ENCODE measurements at regions not wholly inside any gene's neighbourhood (a gene's known extent, or its start where the extent isn't known, plus 50 kb on each side); places are given as distances from the start of the nearest gene placed in this dataset.
"Not testable (repeated sequence)": the region's sequence is repeated elsewhere in the genome, so short reads cannot be mapped to it uniquely, and the experiment has no call there.

GRCh38 chr12:31896514-31897039 is 62.6 kb upstream of the RESF1 start:
- Histone ChIP-seq H3K27me3 (ENCODE audit: insufficient read depth, low read depth, severe bottlenecking) (no peaks in the 10 kb centered on the region), H3K36me3 (no peaks in the 10 kb centered on the region), H3K9me3 (ENCODE audit: severe bottlenecking) (no peaks in the 10 kb centered on the region), H3K4me3 (ENCODE audit: low read depth, low read length) (no peak overlapping the region), H3K27ac (no peak overlapping the region)
- TF ChIP-seq CTCF (IDR thresholded peaks at IDR 0.05; ENCODE audit: low read depth, low read length) = no peak
- DNase-seq = no peak

GRCh38 chr12:31895449-31896150 is 63.6 kb upstream of the RESF1 start:
- no peaks in the 10 kb centered on the region for H3K9me3 ChIP-seq (ENCODE audit: severe bottlenecking)
- no peak overlapping the region for H3K27ac ChIP-seq

GRCh38 chr12:31890295-31891285 is 68.6 kb upstream of the RESF1 start:
- no peak overlapping the region for H3K27ac ChIP-seq
- H3K27me3 ChIP-seq (ENCODE audit: insufficient read depth, low read depth, severe bottlenecking) = no peaks in the 10 kb centered on the region
- H3K9me3 ChIP-seq (ENCODE audit: severe bottlenecking) = no peaks in the 10 kb centered on the region
- H3K36me3 ChIP-seq = no peaks in the 10 kb centered on the region
- no peak overlapping the region for H3K4me3 ChIP-seq (ENCODE audit: low read depth, low read length)
- TF ChIP-seq CTCF (IDR thresholded peaks at IDR 0.05; ENCODE audit: low read depth, low read length) = no peak
- DNase-seq = no peak

More at GRCh38 chr12:31895449-31896150, 63.6 kb upstream of the RESF1 start:
- Histone ChIP-seq H3K36me3 (no peaks in the 10 kb centered on the region), H3K4me3 (ENCODE audit: low read depth, low read length) (no peak overlapping the region), H3K27me3 (ENCODE audit: insufficient read depth, low read depth, severe bottlenecking) (no peaks in the 10 kb centered on the region)
- TF ChIP-seq CTCF (IDR thresholded peaks at IDR 0.05; ENCODE audit: low read depth, low read length) = no peak
- no peak for DNase-seq

GRCh38 chr12:31887109-31887811 is 72.0 kb upstream of the RESF1 start:
- peaks cover 3% of the 10 kb centered on the region for H3K9me3 ChIP-seq (ENCODE audit: severe bottlenecking)
- H3K4me3 ChIP-seq (ENCODE audit: low read depth, low read length) = no peak overlapping the region
- H3K36me3 ChIP-seq = no peaks in the 10 kb centered on the region
- no peak for DNase-seq
- H3K27me3 ChIP-seq (ENCODE audit: insufficient read depth, low read depth, severe bottlenecking) = no peaks in the 10 kb centered on the region
- no peak for TF ChIP-seq CTCF (IDR thresholded peaks at IDR 0.05; ENCODE audit: low read depth, low read length)
- no peak overlapping the region for H3K27ac ChIP-seq

GRCh38 chr12:31882682-31883081 is 76.5 kb upstream of the RESF1 start:
- not testable (repeated sequence) for H3K27me3 ChIP-seq (ENCODE audit: insufficient read depth, low read depth, severe bottlenecking); H3K27ac ChIP-seq; H3K9me3 ChIP-seq (ENCODE audit: severe bottlenecking); DNase-seq; H3K36me3 ChIP-seq; H3K4me3 ChIP-seq (ENCODE audit: low read depth, low read length)
